NCI-H82 (cell line): ENCODE measurements at regions not wholly inside any gene's neighbourhood (a gene's known extent, or its start where the extent isn't known, plus 50 kb on each side); places are given as distances from the start of the nearest gene placed in this dataset.
"Not testable (repeated sequence)": the region's sequence is repeated elsewhere in the genome, so short reads cannot be mapped to it uniquely, and the experiment has no call there.

Experiments
- DNase-seq: peaks from one replicate; lab custom pipeline; 2025; lab: John Stamatoyannopoulos, UW

GRCh38 chrX:112368371-112368770, 285.8 kb upstream of the TRPC5 start:
- DNase-seq: peak; percentile 39

GRCh38 chrX:112367065-112367464, 284.5 kb upstream of the TRPC5 start:
- no peak for DNase-seq

- no peak for DNase-seq
Observed at GRCh38 chrX:112359906-112360305, 277.3 kb upstream of the TRPC5 start.

- DNase-seq: no peak
Observed at GRCh38 chrX:112355931-112356330, 273.4 kb upstream of the TRPC5 start.

- no peak for DNase-seq
Observed at GRCh38 chrX:112341598-112341997, 259.0 kb upstream of the TRPC5 start.

- no peak for DNase-seq
Observed at GRCh38 chrX:112313201-112313600, 230.6 kb upstream of the TRPC5 start.

- DNase-seq: no peak
Observed at GRCh38 chrX:112306027-112306426, 223.5 kb upstream of the TRPC5 start.

GRCh38 chrX:112279940-112280339, 197.4 kb upstream of the TRPC5 start:
- no peak for DNase-seq

- peak; percentile 67 for DNase-seq
Observed at GRCh38 chrX:112270991-112271390, 188.4 kb upstream of the TRPC5 start.

GRCh38 chrX:112266136-112266535, 183.6 kb upstream of the TRPC5 start:
- DNase-seq: no peak

GRCh38 chrX:112259375-112259774, 176.8 kb upstream of the TRPC5 start:
- DNase-seq: no peak

GRCh38 chrX:112254896-112255295, 172.3 kb upstream of the TRPC5 start:
- no peak for DNase-seq

GRCh38 chrX:112247714-112248113, 165.1 kb upstream of the TRPC5 start:
- no peak for DNase-seq

- no peak for DNase-seq
Observed at GRCh38 chrX:112235547-112235946, 153.0 kb upstream of the TRPC5 start.

GRCh38 chrX:112233164-112233563, 150.6 kb upstream of the TRPC5 start:
- DNase-seq: no peak

GRCh38 chrX:112226795-112227194, 144.2 kb upstream of the TRPC5 start:
- DNase-seq: not testable (repeated sequence)

GRCh38 chrX:112223391-112223790, 140.8 kb upstream of the TRPC5 start:
- peak; percentile 82 for DNase-seq

- DNase-seq: peak; percentile 0
Observed at GRCh38 chrX:112218388-112218787, 135.8 kb upstream of the TRPC5 start.

- DNase-seq: no peak
Observed at GRCh38 chrX:112211459-112211858, 128.9 kb upstream of the TRPC5 start.

- DNase-seq: peak; percentile 83
Observed at GRCh38 chrX:112197840-112198239, 115.3 kb upstream of the TRPC5 start.

GRCh38 chrX:112190646-112191045, 108.1 kb upstream of the TRPC5 start:
- DNase-seq: peak; percentile 31

GRCh38 chrX:112181361-112181760, 98.8 kb upstream of the TRPC5 start:
- not testable (repeated sequence) for DNase-seq

- DNase-seq: no peak
Observed at GRCh38 chrX:112164420-112164819, 81.8 kb upstream of the TRPC5 start.

- DNase-seq: no peak
Observed at GRCh38 chrX:112163906-112164305, 81.3 kb upstream of the TRPC5 start.

GRCh38 chrX:112148397-112148796, 65.8 kb upstream of the TRPC5 start:
- no peak for DNase-seq
